ENCODE measurements at regions not wholly inside any gene's neighbourhood (a gene's known extent, or its start where the extent isn't known, plus 50 kb on each side); places are given as distances from the start of the nearest gene placed in this dataset.

GRCh38 chr6:67328269-67328668 is 1306.8 kb upstream of the ADGRB3 start:
- Histone ChIP-seq H3K27ac (ENCODE audit: low read depth, low read length, poor library complexity, severe bottlenecking) (no peak overlapping the region), H3K4me3 (ENCODE audit: low read depth, low read length, poor library complexity, severe bottlenecking) (no peak overlapping the region), H3K27me3 (replicated peaks; ENCODE audit: insufficient read depth, low read depth, low read length, poor library complexity) (no peaks in the 10 kb centered on the region), H3K4me1 (ENCODE audit: insufficient read depth, low read length, poor library complexity, severe bottlenecking) (no peaks in the 10 kb centered on the region), H3K36me3 (ENCODE audit: insufficient read depth, low read length, poor library complexity, severe bottlenecking) (no peaks in the 10 kb centered on the region), H3K9me3 (ENCODE audit: low read depth, low read length, poor library complexity, severe bottlenecking) (no peaks in the 10 kb centered on the region)
- ChIA-PET POLR2A (ENCODE audit: low non-redundant PET) (no interaction called here), CTCF (no interaction called here)
- no peak for DNase-seq (ENCODE audit: low spot score)
- intact Hi-C loops (cut with micrococcal nuclease; ENCODE audit: unreplicated experiment) = no loop called here
- no TSS peak for BruUV-seq (replicated peaks)
- TF ChIP-seq, protein P1, sequence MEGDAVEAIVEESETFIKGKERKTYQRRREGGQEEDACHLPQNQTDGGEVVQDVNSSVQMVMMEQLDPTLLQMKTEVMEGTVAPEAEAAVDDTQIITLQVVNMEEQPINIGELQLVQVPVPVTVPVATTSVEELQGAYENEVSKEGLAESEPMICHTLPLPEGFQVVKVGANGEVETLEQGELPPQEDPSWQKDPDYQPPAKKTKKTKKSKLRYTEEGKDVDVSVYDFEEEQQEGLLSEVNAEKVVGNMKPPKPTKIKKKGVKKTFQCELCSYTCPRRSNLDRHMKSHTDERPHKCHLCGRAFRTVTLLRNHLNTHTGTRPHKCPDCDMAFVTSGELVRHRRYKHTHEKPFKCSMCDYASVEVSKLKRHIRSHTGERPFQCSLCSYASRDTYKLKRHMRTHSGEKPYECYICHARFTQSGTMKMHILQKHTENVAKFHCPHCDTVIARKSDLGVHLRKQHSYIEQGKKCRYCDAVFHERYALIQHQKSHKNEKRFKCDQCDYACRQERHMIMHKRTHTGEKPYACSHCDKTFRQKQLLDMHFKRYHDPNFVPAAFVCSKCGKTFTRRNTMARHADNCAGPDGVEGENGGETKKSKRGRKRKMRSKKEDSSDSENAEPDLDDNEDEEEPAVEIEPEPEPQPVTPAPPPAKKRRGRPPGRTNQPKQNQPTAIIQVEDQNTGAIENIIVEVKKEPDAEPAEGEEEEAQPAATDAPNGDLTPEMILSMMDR (conservative IDR thresholded peaks at IDR 0.05; ENCODE audit: low read depth, low read length) = no peak
- no peak for TF ChIP-seq EZH2 (IDR thresholded peaks at IDR 0.05; ENCODE audit: borderline replicate concordance, low read depth, low read length, poor library complexity, severe bottlenecking)

GRCh38 chr6:67300430-67301040 is 1334.5 kb upstream of the ADGRB3 start:
- TF ChIP-seq EZH2 (IDR thresholded peaks at IDR 0.05; ENCODE audit: borderline replicate concordance, low read depth, low read length, poor library complexity, severe bottlenecking) = no peak
- TF ChIP-seq, protein P1 (conservative IDR thresholded peaks at IDR 0.05; ENCODE audit: low read depth, low read length) = no peak
- CTCF ChIA-PET = no interaction called here

GRCh38 chr6:67292169-67292568 is 1342.9 kb upstream of the ADGRB3 start:
- TF ChIP-seq, protein P1 (conservative IDR thresholded peaks at IDR 0.05; ENCODE audit: low read depth, low read length) = no peak
- no peak for TF ChIP-seq EZH2 (IDR thresholded peaks at IDR 0.05; ENCODE audit: borderline replicate concordance, low read depth, low read length, poor library complexity, severe bottlenecking)
- no TSS peak for BruUV-seq (replicated peaks)
- Histone ChIP-seq H3K4me1 (ENCODE audit: insufficient read depth, low read length, poor library complexity, severe bottlenecking) (no peaks in the 10 kb centered on the region), H3K36me3 (ENCODE audit: insufficient read depth, low read length, poor library complexity, severe bottlenecking) (no peaks in the 10 kb centered on the region), H3K4me3 (ENCODE audit: low read depth, low read length, poor library complexity, severe bottlenecking) (no peak overlapping the region), H3K9me3 (ENCODE audit: low read depth, low read length, poor library complexity, severe bottlenecking) (no peaks in the 10 kb centered on the region), H3K27me3 (replicated peaks; ENCODE audit: insufficient read depth, low read depth, low read length, poor library complexity) (no peaks in the 10 kb centered on the region), H3K27ac (ENCODE audit: low read depth, low read length, poor library complexity, severe bottlenecking) (no peak overlapping the region)
- intact Hi-C loops (cut with micrococcal nuclease; ENCODE audit: unreplicated experiment) = no loop called here
- no peak for DNase-seq (ENCODE audit: low spot score)
- POLR2A ChIA-PET (ENCODE audit: low non-redundant PET) = no interaction called here
- CTCF ChIA-PET = no interaction called here

More at GRCh38 chr6:67300430-67301040, 1334.5 kb upstream of the ADGRB3 start:
- Histone ChIP-seq H3K27ac (ENCODE audit: low read depth, low read length, poor library complexity, severe bottlenecking) (no peak overlapping the region), H3K4me1 (ENCODE audit: insufficient read depth, low read length, poor library complexity, severe bottlenecking) (no peaks in the 10 kb centered on the region), H3K27me3 (replicated peaks; ENCODE audit: insufficient read depth, low read depth, low read length, poor library complexity) (no peaks in the 10 kb centered on the region), H3K9me3 (ENCODE audit: low read depth, low read length, poor library complexity, severe bottlenecking) (no peaks in the 10 kb centered on the region), H3K36me3 (ENCODE audit: insufficient read depth, low read length, poor library complexity, severe bottlenecking) (no peaks in the 10 kb centered on the region), H3K4me3 (ENCODE audit: low read depth, low read length, poor library complexity, severe bottlenecking) (no peak overlapping the region)
- DNase-seq (ENCODE audit: low spot score) = no peak
- intact Hi-C loops (cut with micrococcal nuclease; ENCODE audit: unreplicated experiment) = no loop called here
- POLR2A ChIA-PET (ENCODE audit: low non-redundant PET) = no interaction called here
- no TSS peak for BruUV-seq (replicated peaks)

All from A673 (cell line).